ENCODE measurements at regions not wholly inside any gene's neighbourhood (a gene's known extent, or its start where the extent isn't known, plus 50 kb on each side); places are given as distances from the start of the nearest gene placed in this dataset.

GRCh38 chr15:69749797-69750196, 297.2 kb downstream of the RPLP1 start:
- peak; percentile 21 for TF ChIP-seq CTCF (IDR thresholded peaks at IDR 0.05; ENCODE audit: low read depth, low read length, missing input control)
- no peak for TF ChIP-seq ZBTB33 (IDR thresholded peaks at IDR 0.05)
- TF ChIP-seq RAD21 (IDR thresholded peaks at IDR 0.05): peak; percentile 40 to 65

Data from liver (tissue), 3 donors.